Endothelial cell of umbilical vein (primary cell): ENCODE measurements at regions not wholly inside any gene's neighbourhood (a gene's known extent, or its start where the extent isn't known, plus 50 kb on each side); places are given as distances from the start of the nearest gene placed in this dataset.

Experiments used
- BruUV-seq: library from RNA; stranded (reverse); fragments of 400-500 nt; replicated peaks from 2 replicates; lab custom pipeline; 2021; lab: Mats Ljungman, UMichigan
- CTCF ChIA-PET: fragments of 300-600, 350-600 bp; sonication (Branson Sonifier 250); formaldehyde crosslinking; loops from one replicate; lab custom pipeline; 2021; ENCODE audit warnings: antibody characterized with exemption, inconsistent platforms; lab: Charles Lee
- POLR2A ChIA-PET: fragments of 300-600, 350-600 bp; sonication (Branson Sonifier 250); formaldehyde crosslinking; loops from one replicate; lab custom pipeline; 2021; ENCODE audit warnings: antibody characterized with exemption, inconsistent platforms; lab: Charles Lee
- DNase-seq: peaks from one replicate; pipeline ENCODE4 v3.0.0-alpha.2; 2011; ENCODE audit warnings: low read depth, low spot score
- FAIRE-seq: peaks from 2 replicates; lab custom pipeline; 2011; peaks lifted over from hg19 to GRCh38; lab: Jason Lieb, UNC
- H2AFZ ChIP-seq: 2 replicates; pipeline ENCODE4 v1.6.0; 2012; ENCODE audit warnings: low read depth, low read length, control low read depth, inconsistent platforms
- H3K27ac ChIP-seq: 2 replicates; pipeline ENCODE4 v1.5.1; 2011; ENCODE audit warnings: low read depth, mild to moderate bottlenecking, control low read depth, low read length, moderate library complexity; ENCODE audit not compliant: insufficient read depth
- H3K27me3 ChIP-seq, 2 experiments: 2 replicates each; pipeline versions ENCODE4 v1.6.0 to v1.6.1; 2011; ENCODE audit warnings: low read length in 2 of 2, mixed read lengths in 1 of 2; ENCODE audit not compliant: control insufficient read depth in 2 of 2, insufficient read depth in 2 of 2
- H3K36me3 ChIP-seq, 2 experiments: 2 replicates in 1 of 2; 3 replicates in 1 of 2; pipeline ENCODE4 v1.5.1; 2011; ENCODE audit warnings: low read length in 2 of 2, mild to moderate bottlenecking in 1 of 2, moderate library complexity in 1 of 2; ENCODE audit not compliant: control insufficient read depth in 2 of 2, insufficient read depth in 2 of 2; ENCODE audit errors: extremely low read depth in 1 of 2
- H3K4me1 ChIP-seq: 3 replicates; pipeline ENCODE4 v1.5.1; 2011; ENCODE audit warnings: mild to moderate bottlenecking, low read length; ENCODE audit not compliant: control insufficient read depth, insufficient read depth; ENCODE audit errors: extremely low read depth
- H3K4me2 ChIP-seq: 2 replicates; pipeline ENCODE4 v1.6.1; 2011; ENCODE audit warnings: low read length, control low read depth, mixed read lengths; ENCODE audit not compliant: insufficient read depth
- H3K4me3 ChIP-seq, 3 experiments: fragments of 200-600 bp in 1 of 3; sonication (generic), shearing (Covaris generic) in 1 of 3; replicated peaks in 1 of 3; 2 replicates each; pipeline ENCODE4 v1.5.1; 2011 to 2016; ENCODE audit warnings: control low read depth in 3 of 3, low read length in 3 of 3, mild to moderate bottlenecking in 2 of 3, inconsistent platforms in 1 of 3, low read depth in 1 of 3, moderate library complexity in 1 of 3; ENCODE audit not compliant: insufficient read depth in 1 of 3
- H3K79me2 ChIP-seq: 2 replicates; pipeline ENCODE4 v1.6.0; 2012; ENCODE audit warnings: low read length, inconsistent platforms; ENCODE audit not compliant: control insufficient read depth, insufficient read depth
- H3K9ac ChIP-seq: replicated peaks from 2 replicates; pipeline ENCODE3; 2011; ENCODE audit warnings: low read length, control low read depth; ENCODE audit not compliant: insufficient read depth; ENCODE audit errors: extremely low read depth
- H3K9me1 ChIP-seq: replicated peaks from 3 replicates; pipeline ENCODE4 v1.6.0; 2011; ENCODE audit warnings: mild to moderate bottlenecking, low read length; ENCODE audit not compliant: control insufficient read depth, insufficient read depth; ENCODE audit errors: extremely low read depth
- H3K9me3 ChIP-seq: replicated peaks from 2 replicates; pipeline ENCODE4 v1.5.1; 2012; ENCODE audit warnings: low read length, inconsistent platforms; ENCODE audit not compliant: control insufficient read depth, insufficient read depth
- H4K20me1 ChIP-seq: replicated peaks from 2 replicates; pipeline ENCODE3; 2011; ENCODE audit warnings: mild to moderate bottlenecking, low read length; ENCODE audit not compliant: control insufficient read depth, insufficient read depth; ENCODE audit errors: extremely low read depth
- EZH2 ChIP-seq: IDR thresholded peaks from 2 replicates; pipeline ENCODE4 v1.6.1; 2012; ENCODE audit warnings: borderline replicate concordance, low read depth, mild to moderate bottlenecking, moderate library complexity, low read length, inconsistent platforms; ENCODE audit not compliant: severe bottlenecking
- GATA2 ChIP-seq: IDR thresholded peaks from 2 replicates; pipeline ENCODE4 v1.7.0; 2011; ENCODE audit warnings: low read depth, mild to moderate bottlenecking, moderate library complexity, mixed read lengths, low read length; ENCODE audit not compliant: insufficient read length, insufficient read depth
- MYC ChIP-seq: IDR thresholded peaks from one replicate; pipeline ENCODE4 v1.6.1; 2011; ENCODE audit warnings: mild to moderate bottlenecking, low read depth, low read length
- POLR2A ChIP-seq: IDR thresholded peaks from 2 replicates; pipeline ENCODE4 v1.6.1; 2012; ENCODE audit warnings: low read depth, mild to moderate bottlenecking, control low read depth, low read length
- dilution Hi-C: fragments of 300-500 bp; cut with MboI; formaldehyde crosslinking; loops from one replicate; pipeline ENCODE4 v1.15.0; 2019; ENCODE audit warnings: low sequenced_read_pairs; ENCODE audit not compliant: extremely low pct_ligation_motif_present
- intact Hi-C: fragments of 100-400 bp; cut with micrococcal nuclease; formaldehyde crosslinking; loops from one replicate; pipeline ENCODE4 v1.10.0; 2022

DNA sequence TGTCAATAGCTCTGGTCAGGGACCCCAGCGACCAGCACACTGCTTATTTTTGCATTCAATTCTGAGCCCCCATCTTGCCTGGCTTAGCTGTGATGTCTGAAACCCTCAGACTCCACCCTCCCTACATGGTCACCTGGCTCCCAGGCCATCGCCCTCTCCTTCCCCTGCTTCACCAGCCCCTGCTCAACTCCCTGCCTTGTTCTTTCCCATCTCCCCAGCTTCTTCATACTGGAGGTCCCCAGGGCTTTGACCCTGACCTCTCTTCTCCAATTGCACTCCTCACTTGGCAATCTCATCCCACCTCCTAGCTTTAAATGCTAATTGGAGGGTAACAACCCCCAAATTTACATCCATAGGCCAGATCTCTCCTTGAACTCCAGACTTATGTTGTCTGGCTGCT, 84.3 kb upstream of the GNAZ start:
- CTCF ChIA-PET, result no interaction called here

DNA sequence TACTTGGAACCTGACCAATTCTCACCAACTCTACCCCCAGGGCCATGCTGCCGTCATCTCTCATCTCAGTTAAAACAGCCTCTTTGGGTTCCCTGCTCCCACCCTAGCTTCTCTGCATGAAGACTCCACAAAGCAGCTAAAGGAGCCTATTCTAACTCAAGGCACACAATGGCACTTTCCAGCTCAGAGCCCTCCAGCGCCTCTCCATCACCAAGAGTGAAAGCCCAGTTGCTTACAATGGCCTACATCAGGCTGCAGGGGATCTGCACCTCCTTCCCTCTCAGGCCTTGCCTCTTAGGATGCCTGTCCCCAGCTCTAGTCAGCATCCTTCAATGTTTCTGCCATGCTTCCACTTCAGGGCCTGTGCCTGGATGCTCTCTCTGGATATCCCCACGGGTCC, 83.7 kb upstream of the GNAZ start:
- no peaks in the 10 kb centered on the region for H4K20me1 ChIP-seq
- POLR2A ChIA-PET, result no interaction called here
- no peak overlapping the region for H3K27ac ChIP-seq
- no peak for TF ChIP-seq EZH2
- no peaks in the 10 kb centered on the region for H3K9me1 ChIP-seq
- H3K79me2 ChIP-seq, result no peaks in the 10 kb centered on the region
- no peak overlapping the region for H2AFZ ChIP-seq
- H3K4me1 ChIP-seq, result no peaks in the 10 kb centered on the region
- no peak overlapping the region for H3K4me3 ChIP-seq
- no peaks in the 10 kb centered on the region for H3K36me3 ChIP-seq
- no peaks in the 10 kb centered on the region for H3K9me3 ChIP-seq
- DNase-seq (no peak), FAIRE-seq (no peak)
- CTCF ChIA-PET, result no interaction called here
- H3K4me2 ChIP-seq, result no peak overlapping the region
- intact Hi-C loops, result no loop called here
- H3K9ac ChIP-seq, result no peak overlapping the region
- dilution Hi-C loops, result no loop called here
- peaks cover 0 to 5% of the 10 kb centered on the region in 2 experiments for H3K27me3 ChIP-seq
- BruUV-seq, result no TSS peak

More for the DNA sequence above, 84.3 kb upstream of the GNAZ start:
- H3K4me2 ChIP-seq, result no peak overlapping the region
- no peaks in the 10 kb centered on the region for H3K9me1 ChIP-seq
- FAIRE-seq (no peak), DNase-seq (no peak)
- no peak overlapping the region for H3K9ac ChIP-seq
- POLR2A ChIA-PET, result no interaction called here
- H4K20me1 ChIP-seq, result no peaks in the 10 kb centered on the region
- dilution Hi-C loops, result no loop called here
- H3K27me3 ChIP-seq, result peaks cover 0 to 5% of the 10 kb centered on the region in 2 experiments
- no peaks in the 10 kb centered on the region for H3K4me1 ChIP-seq
- H3K9me3 ChIP-seq, result no peaks in the 10 kb centered on the region
- no peak overlapping the region for H3K27ac ChIP-seq
- H3K36me3 ChIP-seq, result no peaks in the 10 kb centered on the region
- H2AFZ ChIP-seq, result no peak overlapping the region
- no peak overlapping the region for H3K4me3 ChIP-seq
- no peaks in the 10 kb centered on the region for H3K79me2 ChIP-seq
- TF ChIP-seq GATA2, result no peak
- TF ChIP-seq MYC, result no peak
- no peak for TF ChIP-seq POLR2A
- no TSS peak for BruUV-seq
- intact Hi-C loops, result no loop called here
